ENCODE measurements at regions not wholly inside any gene's neighbourhood (a gene's known extent, or its start where the extent isn't known, plus 50 kb on each side); places are given as distances from the start of the nearest gene placed in this dataset.
A peak's percentile ranks its signal among the peaks of the same experiment; 100 is the strongest.

GRCh38 chr14:105877645-105878044 lies 351.3 kb downstream of the TMEM121 start:
- no peaks in the 10 kb centered on the region for H3K36me3 Mint-ChIP-seq (ENCODE audit: low read depth)
- intact Hi-C loops (cut with micrococcal nuclease), result no loop called here
- DNase-seq (no peak), ATAC-seq (no peak)
- ChIA-PET POLR2A (no interaction called here), CTCF (no interaction called here)
- H3K4me3 Mint-ChIP-seq, result no peak overlapping the region
- peaks cover 1% of the 10 kb centered on the region for H3K27me3 Mint-ChIP-seq
- TF ChIP-seq CTCF (IDR thresholded peaks at IDR 0.05), result no peak
- H3K27ac Mint-ChIP-seq, result no peak overlapping the region
- H3K9me3 Mint-ChIP-seq, result no peaks in the 10 kb centered on the region
- H3K4me1 Mint-ChIP-seq (ENCODE audit: low read depth), result peaks cover 4% of the 10 kb centered on the region

- ChIA-PET CTCF (no interaction called here), POLR2A (no interaction called here)
- Mint-ChIP-seq H3K4me3 (no peak overlapping the region), H3K4me1 (ENCODE audit: low read depth) (peaks cover 4% of the 10 kb centered on the region), H3K27me3 (peaks cover 1% of the 10 kb centered on the region), H3K9me3 (no peaks in the 10 kb centered on the region), H3K27ac (no peak overlapping the region), H3K36me3 (ENCODE audit: low read depth) (no peaks in the 10 kb centered on the region)
- ATAC-seq, result no peak
- no peak for DNase-seq
- intact Hi-C loops (cut with micrococcal nuclease), result no loop called here
- TF ChIP-seq CTCF (IDR thresholded peaks at IDR 0.05), result no peak
Measured at GRCh38 chr14:105878125-105878524, 351.7 kb downstream of the TMEM121 start.

GRCh38 chr14:105878554-105878953 lies 352.2 kb downstream of the TMEM121 start:
- peaks cover 4% of the 10 kb centered on the region for H3K4me1 Mint-ChIP-seq (ENCODE audit: low read depth)
- no peak overlapping the region for H3K4me3 Mint-ChIP-seq
- H3K27me3 Mint-ChIP-seq, result peaks cover 1% of the 10 kb centered on the region
- no peak for DNase-seq
- no peaks in the 10 kb centered on the region for H3K36me3 Mint-ChIP-seq (ENCODE audit: low read depth)
- ATAC-seq, result no peak
- TF ChIP-seq CTCF (IDR thresholded peaks at IDR 0.05), result no peak
- no peak overlapping the region for H3K27ac Mint-ChIP-seq
- intact Hi-C loops (cut with micrococcal nuclease), result no loop called here
- CTCF ChIA-PET, result no interaction called here
- POLR2A ChIA-PET, result no interaction called here
- no peaks in the 10 kb centered on the region for H3K9me3 Mint-ChIP-seq

GRCh38 chr14:105879503-105879866 lies 353.1 kb downstream of the TMEM121 start:
- peaks cover 1% of the 10 kb centered on the region for H3K27me3 Mint-ChIP-seq
- ChIA-PET POLR2A (interaction anchor here (0.8 kb wide), 1 partner anchor 626 kb away, joined by 4 read pairs; no protein-coding TSS in a partner anchor), CTCF (no interaction called here)
- peak overlapping the region; percentile 55 for H3K27ac Mint-ChIP-seq
- no peaks in the 10 kb centered on the region for H3K9me3 Mint-ChIP-seq
- peaks cover 4% of the 10 kb centered on the region for H3K4me1 Mint-ChIP-seq (ENCODE audit: low read depth)
- TF ChIP-seq CTCF (IDR thresholded peaks at IDR 0.05), result no peak
- H3K4me3 Mint-ChIP-seq, result no peak overlapping the region
- intact Hi-C loops (cut with micrococcal nuclease), result no loop called here
- no peak for ATAC-seq
- H3K36me3 Mint-ChIP-seq (ENCODE audit: low read depth), result no peaks in the 10 kb centered on the region
- no peak for DNase-seq

- Mint-ChIP-seq H3K27ac (peak overlapping the region; percentile 55), H3K4me1 (ENCODE audit: low read depth) (peaks cover 4% of the 10 kb centered on the region), H3K27me3 (peaks cover 1% of the 10 kb centered on the region), H3K4me3 (no peak overlapping the region), H3K9me3 (no peaks in the 10 kb centered on the region), H3K36me3 (ENCODE audit: low read depth) (no peaks in the 10 kb centered on the region)
- TF ChIP-seq CTCF (IDR thresholded peaks at IDR 0.05), result no peak
- DNase-seq, result no peak
- intact Hi-C loops (cut with micrococcal nuclease), result no loop called here
- ChIA-PET CTCF (no interaction called here), POLR2A (interaction anchor here (0.8 kb wide), 1 partner anchor 627 kb away, joined by 4 read pairs; no protein-coding TSS in a partner anchor)
- ATAC-seq, result no peak
Measured at GRCh38 chr14:105879867-105880561, 353.6 kb downstream of the TMEM121 start.
